ENCODE measurements at regions not wholly inside any gene's neighbourhood (a gene's known extent, or its start where the extent isn't known, plus 50 kb on each side); places are given as distances from the start of the nearest gene placed in this dataset.

DNA sequence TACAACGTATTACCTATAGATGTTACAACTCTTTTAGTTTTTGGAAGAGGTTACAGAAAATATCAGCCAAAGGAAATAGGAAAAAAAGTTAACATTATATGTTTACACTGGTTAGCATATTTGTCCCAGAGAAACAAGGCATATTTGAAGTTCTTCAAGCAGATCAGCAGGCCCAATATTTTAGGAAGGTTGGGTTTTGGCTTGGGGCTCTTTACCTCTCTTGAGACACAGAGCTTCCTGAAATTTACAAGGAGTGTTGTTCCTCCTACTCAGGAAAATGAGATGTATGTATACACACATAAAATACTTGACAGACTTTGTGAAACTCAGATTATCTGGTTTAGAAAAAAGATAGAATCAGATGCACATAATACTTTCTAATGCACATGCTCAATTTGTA, 323.6 kb downstream of the HGF start:
- in situ Hi-C loops (cut with HindIII; ENCODE audit: extremely low pct_ligation_motif_present, low pct_unique_long_range_greater_than_20kb), result loop anchor here (5.0 kb wide), 1 partner anchor 744 kb away; no protein-coding TSS in a partner anchor
- H3K9ac ChIP-seq (ENCODE audit: insufficient read depth, low read depth, low read length), result no peak overlapping the region
- 0% methylated on average over 1 of the region's 1 CpG for WGBS (ENCODE audit: low lambda C conversion rate)
- ChIA-PET CTCF (ENCODE audit: low intra/inter-chr PET ratio, low total read pairs) (no interaction called here), POLR2A (no interaction called here)
- DNase-seq (ENCODE audit: low spot score) (no peak), ATAC-seq (no peak), FAIRE-seq (no peak)
- no peak overlapping the region for H3K4me3 ChIP-seq (replicated peaks in 1 of 3; ENCODE audit: insufficient read depth in 1 of 3, low read depth in 2 of 3, low read length in 3 of 3)
- no peak overlapping the region for H2AFZ ChIP-seq (ENCODE audit: low read length)
- no TSS peak for BruUV-seq (replicated peaks)
- no peak overlapping the region for H3K4me2 ChIP-seq (ENCODE audit: low read depth, low read length)
- intact Hi-C loops (cut with micrococcal nuclease; ENCODE audit: unreplicated experiment), result loop anchor here (5.0 kb wide), 1 partner anchor 529 kb away; the partner anchor contains the start of gene SEMA3C
- H3K27ac ChIP-seq (ENCODE audit: extremely low read length, insufficient read depth, low read length), result no peak overlapping the region
- H3K36me3 ChIP-seq (replicated peaks in 1 of 2; ENCODE audit: control insufficient read depth in 1 of 2, insufficient read depth in 2 of 2, low read length in 2 of 2), result no peaks in the 10 kb centered on the region
- no peaks in the 10 kb centered on the region for H3K79me2 ChIP-seq (ENCODE audit: insufficient read depth, low read length)
- TF ChIP-seq HHEX (CRISPR knock-in tag; IDR thresholded peaks at IDR 0.05), result no peak
- TF ChIP-seq, protein P1, sequence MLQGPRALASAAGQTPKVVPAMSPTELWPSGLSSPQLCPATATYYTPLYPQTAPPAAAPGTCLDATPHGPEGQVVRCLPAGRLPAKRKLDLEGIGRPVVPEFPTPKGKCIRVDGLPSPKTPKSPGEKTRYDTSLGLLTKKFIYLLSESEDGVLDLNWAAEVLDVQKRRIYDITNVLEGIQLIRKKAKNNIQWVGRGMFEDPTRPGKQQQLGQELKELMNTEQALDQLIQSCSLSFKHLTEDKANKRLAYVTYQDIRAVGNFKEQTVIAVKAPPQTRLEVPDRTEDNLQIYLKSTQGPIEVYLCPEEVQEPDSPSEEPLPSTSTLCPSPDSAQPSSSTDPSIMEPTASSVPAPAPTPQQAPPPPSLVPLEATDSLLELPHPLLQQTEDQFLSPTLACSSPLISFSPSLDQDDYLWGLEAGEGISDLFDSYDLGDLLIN (CRISPR knock-in tag; IDR thresholded peaks at IDR 0.05; ENCODE audit: borderline replicate concordance), result no peak
- no peak for TF ChIP-seq E2F1 (CRISPR knock-in tag; IDR thresholded peaks at IDR 0.05)
- no peak for TF ChIP-seq TBL1XR1 (IDR thresholded peaks at IDR 0.05; ENCODE audit: borderline replicate concordance, low read length, partially characterized antibody)
- TF ChIP-seq, protein P2, sequence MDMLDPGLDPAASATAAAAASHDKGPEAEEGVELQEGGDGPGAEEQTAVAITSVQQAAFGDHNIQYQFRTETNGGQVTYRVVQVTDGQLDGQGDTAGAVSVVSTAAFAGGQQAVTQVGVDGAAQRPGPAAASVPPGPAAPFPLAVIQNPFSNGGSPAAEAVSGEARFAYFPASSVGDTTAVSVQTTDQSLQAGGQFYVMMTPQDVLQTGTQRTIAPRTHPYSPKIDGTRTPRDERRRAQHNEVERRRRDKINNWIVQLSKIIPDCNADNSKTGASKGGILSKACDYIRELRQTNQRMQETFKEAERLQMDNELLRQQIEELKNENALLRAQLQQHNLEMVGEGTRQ (IDR thresholded peaks at IDR 0.05; ENCODE audit: low read depth, low read length), result no peak
- TF ChIP-seq, protein P2 (CRISPR knock-in tag; IDR thresholded peaks at IDR 0.05; ENCODE audit: borderline replicate concordance), result no peak
- no peaks in the 10 kb centered on the region for H3K9me3 ChIP-seq (ENCODE audit: low read length)
- H4K20me1 ChIP-seq (ENCODE audit: insufficient read depth, low read length), result no peaks in the 10 kb centered on the region
- H3K27me3 ChIP-seq (ENCODE audit: control insufficient read depth in 1 of 2, insufficient read depth in 2 of 2, low read length in 2 of 2), result no peaks in the 10 kb centered on the region
- H3K4me1 ChIP-seq (ENCODE audit: insufficient read depth, low read length), result no peaks in the 10 kb centered on the region

All from HepG2 (cell line).